Hematopoietic multipotent progenitor cell treated with erythropoietin and hydrocortisone succinate and interleukin-3 and kit ligand, for 6 days (in vitro differentiated cells): ENCODE measurements at regions not wholly inside any gene's neighbourhood (a gene's known extent, or its start where the extent isn't known, plus 50 kb on each side); places are given as distances from the start of the nearest gene placed in this dataset.

ENCODE experiments used
- DNase-seq: peaks from one replicate; pipeline ENCODE4 v3.0.0-alpha.2; 2015

DNA sequence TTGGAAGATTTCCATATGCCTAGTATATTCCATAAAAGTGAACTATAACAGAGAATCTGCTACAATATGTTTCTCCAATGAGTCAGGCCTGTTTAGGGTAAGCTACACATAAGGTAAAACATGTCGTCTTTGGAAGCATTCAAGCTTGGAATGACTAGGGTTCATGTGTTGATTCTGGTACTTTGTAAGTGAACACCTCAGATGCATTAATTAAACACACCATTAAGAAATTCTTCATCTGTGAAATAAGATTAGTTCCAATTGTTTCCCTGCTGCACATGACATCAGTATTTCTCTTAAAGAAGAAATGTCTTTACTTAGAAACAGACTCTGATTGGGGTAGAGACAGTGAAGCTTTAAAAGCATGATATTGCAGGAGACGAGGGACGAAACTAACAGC lies 461.1 kb upstream of the NXPH2 start:
- no peak for DNase-seq

DNA sequence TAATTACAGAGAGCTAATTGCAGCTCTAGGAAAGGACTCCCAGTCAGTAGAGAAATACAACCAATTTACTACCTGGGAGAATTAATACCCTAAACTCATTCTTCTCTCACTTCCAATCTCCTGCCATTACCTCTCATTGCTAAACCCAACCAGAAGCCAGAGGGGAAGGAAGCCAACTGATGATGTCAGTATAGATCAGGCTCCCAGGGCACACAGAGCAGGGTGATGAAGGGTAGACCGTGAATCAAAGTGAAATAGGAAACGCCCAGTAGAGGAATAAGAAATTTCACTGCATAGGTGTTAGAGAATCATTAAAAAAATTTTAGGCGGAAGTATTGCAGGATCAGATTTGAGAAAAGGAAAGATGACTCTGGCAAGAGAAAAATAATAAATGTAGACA lies 456.8 kb upstream of the NXPH2 start:
- DNase-seq, result no peak

DNA sequence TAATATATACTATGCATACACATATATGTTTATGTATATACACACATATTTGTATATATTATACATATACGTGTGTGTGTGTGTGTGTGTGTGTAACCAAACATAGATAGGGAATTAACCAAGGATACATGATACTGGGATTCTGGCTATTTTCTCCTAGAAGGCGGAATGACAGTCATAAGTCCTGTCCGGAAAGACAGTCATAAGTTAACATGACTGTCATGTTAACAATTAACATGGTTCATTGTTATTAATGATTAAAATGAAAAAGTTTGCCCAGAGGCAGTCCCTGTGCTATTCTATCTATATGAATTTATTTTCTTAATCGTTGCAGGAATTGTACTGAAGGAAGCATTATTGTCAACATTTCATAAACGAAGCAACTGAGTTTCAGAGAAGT lies 450.7 kb upstream of the NXPH2 start:
- DNase-seq, result no peak

DNA sequence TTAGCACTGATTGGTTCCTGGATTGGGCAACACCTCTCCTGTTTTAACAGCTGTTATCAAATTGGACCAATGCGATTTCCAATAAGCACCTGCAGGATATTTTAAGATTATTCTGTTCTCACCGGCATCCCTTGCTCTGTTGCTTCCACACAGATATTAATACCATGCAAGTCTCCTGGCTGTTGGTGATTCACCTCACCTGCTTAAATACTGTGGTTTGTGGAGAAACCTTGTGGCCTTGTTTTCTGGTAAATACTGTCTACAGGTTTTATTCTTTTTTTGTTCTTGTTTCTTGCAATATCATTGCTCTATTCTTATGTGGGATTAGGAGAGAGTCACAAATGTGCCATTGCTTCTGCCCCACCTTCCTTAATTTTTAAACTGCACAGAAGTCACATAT lies 448.1 kb upstream of the NXPH2 start:
- DNase-seq, result no peak

GRCh38 chr2:139225961-139226360 lies 445.8 kb upstream of the NXPH2 start:
- DNase-seq, result no peak

- DNase-seq, result no peak
These were observed 438.0 kb upstream of the NXPH2 start for GRCh38 chr2:139218181-139218580.

- DNase-seq, result no peak
These were observed 437.5 kb upstream of the NXPH2 start for GRCh38 chr2:139217641-139218040.

GRCh38 chr2:139216435-139216834 lies 436.2 kb upstream of the NXPH2 start:
- DNase-seq, result no peak

DNA sequence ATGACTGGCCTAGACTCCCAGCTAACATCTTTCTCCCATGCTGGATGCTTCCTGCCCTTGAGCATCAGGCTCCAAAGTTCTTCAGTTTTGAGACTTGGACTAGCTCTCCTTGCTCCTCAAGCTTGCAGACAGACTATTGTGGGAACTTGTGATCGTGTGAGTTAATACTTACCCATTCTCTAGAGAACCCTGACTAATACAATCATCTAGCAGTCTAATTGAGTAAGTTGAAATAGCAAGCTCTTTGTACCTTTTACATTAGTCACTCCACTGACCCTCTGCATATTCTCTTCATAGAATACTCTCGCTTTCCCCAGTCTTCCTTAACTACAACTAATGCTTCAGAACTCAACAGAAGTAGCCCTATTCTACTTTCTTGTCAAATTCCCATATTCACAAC lies 434.6 kb upstream of the NXPH2 start:
- no peak for DNase-seq

DNA sequence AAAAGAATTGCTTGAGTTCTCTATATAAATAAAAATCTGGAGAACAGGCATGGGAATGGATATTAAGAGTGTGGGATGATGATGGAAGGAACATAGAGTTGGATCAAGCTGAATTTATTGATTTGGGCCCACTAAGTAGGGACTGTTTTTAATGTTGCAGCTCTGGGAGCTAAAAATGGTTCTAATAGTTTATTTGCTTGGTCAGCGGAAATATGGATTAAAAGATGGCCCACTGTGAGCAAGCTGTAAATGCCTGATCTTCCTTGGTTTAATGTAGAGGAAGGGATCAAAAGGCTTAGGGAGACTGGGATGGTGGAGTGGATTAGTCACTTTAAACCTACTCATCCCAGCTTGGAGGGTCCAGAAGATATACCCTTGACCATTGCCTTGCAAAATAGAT lies 429.4 kb upstream of the NXPH2 start:
- DNase-seq, result no peak

GRCh38 chr2:139201516-139201915 lies 421.3 kb upstream of the NXPH2 start:
- no peak for DNase-seq

DNA sequence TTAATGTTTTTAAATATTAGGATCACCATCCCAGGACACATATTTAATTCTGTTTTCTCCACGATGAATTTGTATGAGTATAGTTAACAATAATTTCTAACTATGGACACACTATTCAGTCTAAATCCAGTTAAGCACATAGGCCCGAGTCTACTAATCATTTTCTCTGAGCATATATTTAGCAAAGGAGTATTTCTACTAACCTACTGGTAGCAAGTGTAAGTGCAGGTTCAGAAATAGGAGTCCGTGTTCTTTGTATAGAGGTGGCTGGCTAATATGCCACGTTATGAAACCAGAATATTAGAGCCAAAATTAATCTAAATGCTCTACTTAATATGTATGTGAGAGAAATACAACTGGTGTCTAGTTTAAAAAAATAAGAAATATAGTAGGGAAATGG lies 416.6 kb upstream of the NXPH2 start:
- no peak for DNase-seq

GRCh38 chr2:139194546-139194945 lies 414.4 kb upstream of the NXPH2 start:
- DNase-seq, result no peak

DNA sequence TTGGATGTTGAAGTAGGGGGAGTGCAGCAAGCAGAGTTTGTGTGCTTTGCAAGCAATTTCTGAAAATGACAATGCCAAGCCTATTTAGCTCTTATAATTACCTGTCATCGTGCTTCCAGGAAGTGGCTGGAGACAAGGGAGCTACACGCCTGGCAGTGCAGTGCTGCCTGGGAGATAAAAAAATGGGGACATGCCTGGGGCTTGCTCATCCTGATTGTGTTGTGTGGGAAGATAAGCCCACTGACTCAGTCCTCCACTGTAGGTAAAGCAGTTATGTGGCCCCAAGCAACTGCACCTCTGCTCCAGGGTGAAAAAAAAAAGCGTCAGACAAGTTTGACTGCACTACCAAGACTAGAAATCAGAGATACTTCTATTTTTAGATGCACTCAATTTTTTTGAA lies 396.9 kb upstream of the NXPH2 start:
- no peak for DNase-seq

- no peak for DNase-seq
These were observed 395.3 kb upstream of the NXPH2 start for GRCh38 chr2:139175510-139175909.

- DNase-seq, result no peak
These were observed 390.2 kb upstream of the NXPH2 start for GRCh38 chr2:139170406-139170805.

DNA sequence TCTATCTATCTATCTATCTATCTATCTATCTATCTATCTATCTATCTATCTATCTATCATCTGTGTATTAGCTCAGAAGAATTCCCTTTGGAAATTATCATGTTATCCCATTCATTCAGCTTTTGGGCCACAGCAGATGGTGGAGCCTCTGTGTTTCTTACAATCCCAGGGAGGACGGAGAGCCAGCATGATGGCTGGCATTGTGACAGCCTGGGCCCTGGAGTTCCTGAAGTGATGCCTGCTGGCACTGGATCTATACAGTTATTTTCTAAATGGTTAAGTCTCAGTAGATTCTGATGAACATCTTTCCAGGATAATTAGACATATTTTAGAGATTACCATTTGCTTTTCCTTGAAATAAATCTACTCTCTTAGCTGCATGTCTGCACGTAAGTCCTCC lies 385.4 kb upstream of the NXPH2 start:
- no peak for DNase-seq

DNA sequence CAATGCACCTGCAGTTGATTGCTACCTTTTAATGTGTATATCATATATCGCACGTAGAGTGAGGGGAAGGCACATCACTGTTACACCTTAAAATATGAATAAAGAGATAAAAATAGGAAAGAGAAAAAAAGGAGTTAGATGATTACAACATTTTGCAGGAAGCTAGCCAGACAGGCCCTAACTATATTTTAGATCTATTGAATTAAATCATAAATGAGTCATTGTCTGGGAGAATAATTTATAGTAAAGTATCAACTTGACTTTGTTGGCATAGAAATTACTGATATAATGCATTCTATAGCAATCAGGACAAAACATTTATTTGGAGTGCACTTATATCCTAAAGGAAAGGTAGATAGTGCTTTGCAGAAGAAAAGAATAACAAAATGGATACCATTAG lies 384.9 kb upstream of the NXPH2 start:
- no peak for DNase-seq

- DNase-seq, result no peak
These were observed 382.8 kb upstream of the NXPH2 start for GRCh38 chr2:139162957-139163356.

DNA sequence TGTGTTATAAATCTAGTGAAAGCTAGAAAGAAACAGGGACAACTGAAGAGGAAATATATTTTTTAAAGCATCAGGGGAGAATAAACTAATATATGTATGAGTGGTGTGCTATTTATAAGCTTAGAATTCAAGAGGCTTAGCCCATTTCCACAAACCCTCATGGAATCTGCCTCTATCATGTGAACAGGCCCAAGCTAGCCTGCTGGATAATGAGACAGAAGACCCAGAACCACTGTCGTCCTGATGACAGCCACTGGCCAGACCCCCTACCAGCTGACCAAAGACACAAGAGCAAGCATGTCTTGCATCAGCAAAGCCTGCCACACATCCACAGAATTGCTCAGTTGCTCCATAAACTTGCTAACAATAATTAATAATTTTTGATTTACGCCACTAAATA lies 382.3 kb upstream of the NXPH2 start:
- DNase-seq, result no peak

DNA sequence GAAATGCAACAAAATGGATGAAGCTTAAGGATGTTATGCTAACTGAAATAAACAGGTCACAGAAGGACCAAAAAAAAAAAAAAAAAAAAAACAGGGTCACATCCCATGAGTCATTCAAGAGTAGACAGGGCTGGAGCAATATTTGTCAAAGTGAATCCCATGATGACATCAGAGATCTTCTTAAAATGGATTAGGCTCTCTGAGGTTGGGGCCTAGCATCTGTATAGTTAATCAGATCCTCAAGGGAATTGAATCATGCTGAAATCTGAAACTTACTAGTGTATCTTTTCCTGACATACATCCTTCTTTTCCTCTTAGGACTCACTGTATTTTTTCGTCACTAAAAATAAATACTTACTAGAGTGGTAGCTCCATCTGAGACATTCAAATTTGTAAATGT lies 380.6 kb upstream of the NXPH2 start:
- no peak for DNase-seq

DNA sequence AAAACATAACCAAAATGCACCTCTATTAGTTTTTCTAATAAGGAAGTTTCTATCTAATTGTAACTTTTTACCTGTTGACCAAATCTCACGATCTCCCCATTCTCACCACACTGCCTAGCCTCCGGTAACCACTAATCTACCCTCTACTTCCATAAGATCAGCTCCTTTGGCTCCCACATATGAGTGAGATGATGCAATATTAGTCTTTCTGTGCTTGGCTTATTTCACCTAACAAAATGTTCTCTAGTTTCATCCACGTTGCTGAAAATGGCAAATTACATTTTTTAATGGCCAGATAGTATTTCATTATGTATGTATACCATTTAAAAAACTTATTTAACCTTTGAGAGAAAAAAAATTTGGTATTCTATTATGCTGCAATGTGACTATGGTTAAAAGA lies 379.0 kb upstream of the NXPH2 start:
- DNase-seq, result no peak

DNA sequence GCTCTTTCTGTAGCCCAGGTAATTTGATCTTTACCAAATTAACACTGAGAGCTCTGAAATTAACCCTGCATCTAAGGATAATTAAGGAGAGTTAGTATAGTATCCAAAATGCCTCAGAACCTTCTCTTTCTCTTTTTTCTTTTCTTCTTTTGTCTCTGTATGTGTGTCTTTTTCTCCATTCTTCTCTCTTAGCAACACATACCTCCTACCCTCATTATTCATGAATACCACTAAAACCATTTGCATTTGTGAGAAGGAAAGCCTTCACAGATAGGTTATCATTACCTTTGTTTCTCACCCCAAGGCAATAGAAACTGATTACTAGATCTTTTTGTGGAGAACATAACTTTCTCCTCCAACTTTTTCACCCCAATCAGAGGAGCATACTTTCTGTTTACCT lies 376.5 kb upstream of the NXPH2 start:
- DNase-seq, result no peak

GRCh38 chr2:139155991-139156390 lies 375.8 kb upstream of the NXPH2 start:
- no peak for DNase-seq

DNA sequence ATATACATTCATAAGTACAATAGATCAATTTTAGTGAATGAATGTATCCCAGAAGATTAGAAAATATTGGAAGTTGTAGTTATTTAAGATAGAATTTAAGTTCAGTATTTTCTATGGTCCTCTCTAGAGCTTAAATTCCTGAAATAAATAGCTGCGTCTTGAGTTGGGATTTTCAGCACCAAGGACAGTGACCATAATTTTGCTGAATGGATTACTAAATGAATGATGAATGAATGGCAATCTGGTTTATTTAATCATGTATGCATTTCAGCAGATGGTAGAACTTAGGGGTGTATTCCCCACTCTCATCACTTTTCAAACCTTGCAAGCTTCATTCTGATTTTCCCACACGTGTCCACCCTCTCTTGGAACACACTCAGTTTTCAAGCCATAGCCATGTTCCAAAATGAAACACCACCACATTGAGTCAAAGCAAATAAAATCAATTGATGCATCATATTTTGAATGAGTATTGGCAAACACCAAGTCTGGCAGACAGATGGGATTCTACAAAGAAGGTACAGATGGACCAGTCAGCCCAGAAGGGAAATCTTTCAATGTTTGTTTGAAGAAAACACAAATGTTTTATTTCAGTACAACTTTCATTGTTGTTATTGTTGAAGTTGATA lies 362.2 kb upstream of the NXPH2 start:
- peak; percentile 48 for DNase-seq

DNA sequence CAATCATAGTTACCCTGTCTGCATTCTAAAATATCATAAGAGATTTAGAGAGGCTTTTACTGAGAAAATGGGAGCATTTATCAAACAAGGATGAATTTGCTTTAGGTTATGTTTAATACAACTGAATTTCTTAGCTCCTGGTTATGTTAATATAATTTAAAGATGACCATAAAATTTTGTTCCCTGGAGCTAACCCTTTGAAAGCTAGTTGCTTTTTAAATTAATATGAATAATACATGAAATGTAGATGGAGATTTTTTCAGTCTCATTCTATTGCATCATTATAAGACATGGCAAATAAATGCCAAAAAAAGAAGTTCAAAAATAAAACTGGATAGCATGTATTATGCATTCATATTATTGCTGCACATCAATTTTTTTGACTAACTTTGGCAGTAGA lies 344.1 kb upstream of the NXPH2 start:
- DNase-seq, result no peak
